ENCODE measurements at regions not wholly inside any gene's neighbourhood (a gene's known extent, or its start where the extent isn't known, plus 50 kb on each side); places are given as distances from the start of the nearest gene placed in this dataset.

GRCh38 chr2:42849311-42849710, 56.9 kb upstream of the HAAO start:
- no peaks in the 10 kb centered on the region for H3K36me3 ChIP-seq (ENCODE audit: insufficient read depth, low read length)
- H3K9me3 ChIP-seq (ENCODE audit: insufficient read depth, low read depth, low read length) = no peaks in the 10 kb centered on the region
- no peak overlapping the region for H3K9ac ChIP-seq (ENCODE audit: low read depth, low read length, poor library complexity, severe bottlenecking)
- H4K20me1 ChIP-seq (ENCODE audit: insufficient read depth, low read length, poor library complexity, severe bottlenecking) = no peaks in the 10 kb centered on the region
- no peak overlapping the region for H3K4me3 ChIP-seq (ENCODE audit: low read length, poor library complexity, severe bottlenecking)
- H3K79me2 ChIP-seq (ENCODE audit: insufficient read depth, low read length) = no peaks in the 10 kb centered on the region
- no peak overlapping the region for H2AFZ ChIP-seq (ENCODE audit: low read length)
- no peaks in the 10 kb centered on the region for H3K9me2 ChIP-seq (replicated peaks; ENCODE audit: low read depth, low read length)
- no peaks in the 10 kb centered on the region for H3K4me1 ChIP-seq (ENCODE audit: insufficient read depth, low read length, poor library complexity, severe bottlenecking)
- H3K27me3 ChIP-seq (ENCODE audit: insufficient read depth, low read length, poor library complexity, severe bottlenecking) = no peaks in the 10 kb centered on the region
- no peak overlapping the region for H3K4me2 ChIP-seq (ENCODE audit: low read depth, low read length, poor library complexity, severe bottlenecking)
- no peaks in the 10 kb centered on the region for H3F3A ChIP-seq (ENCODE audit: low read depth)
- TF ChIP-seq EZH2phosphoT487 (IDR thresholded peaks at IDR 0.05; ENCODE audit: borderline replicate concordance) = no peak
- TF ChIP-seq CTCF (conservative IDR thresholded peaks at IDR 0.05; ENCODE audit: low read length) = no peak

DNA sequence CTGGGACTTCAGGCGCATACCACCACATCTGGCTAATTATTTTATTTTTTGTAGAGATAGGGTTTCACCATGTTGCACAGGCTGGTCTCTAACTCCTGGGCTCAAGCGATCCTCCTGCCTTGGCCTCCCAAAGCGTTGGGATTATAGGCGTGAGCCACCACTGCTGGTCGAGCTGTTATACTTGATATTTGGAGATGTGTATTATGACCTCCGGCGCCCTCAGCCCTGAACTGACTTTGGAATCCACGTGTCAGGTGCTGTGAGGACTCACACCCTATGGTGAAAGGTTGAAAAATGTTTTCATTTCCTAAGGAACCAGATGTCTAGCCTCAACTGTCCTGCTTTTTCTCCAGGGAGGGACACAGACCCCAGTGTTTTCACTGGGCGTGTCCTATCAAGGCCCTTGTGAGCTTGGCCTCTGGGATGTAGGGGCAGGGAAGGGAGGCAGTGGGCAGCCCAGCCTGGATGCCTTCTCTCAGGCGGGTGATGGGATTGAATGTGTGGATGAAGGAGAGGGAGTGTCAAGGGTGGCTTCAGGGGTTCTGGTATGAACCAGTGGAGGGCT, 56.4 kb upstream of the HAAO start:
- Histone ChIP-seq H3K79me2 (ENCODE audit: insufficient read depth, low read length) (no peaks in the 10 kb centered on the region), H3K9me3 (ENCODE audit: insufficient read depth, low read depth, low read length) (no peaks in the 10 kb centered on the region), H3K27me3 (ENCODE audit: insufficient read depth, low read length, poor library complexity, severe bottlenecking) (no peaks in the 10 kb centered on the region), H3K4me2 (ENCODE audit: low read depth, low read length, poor library complexity, severe bottlenecking) (no peak overlapping the region), H3K36me3 (ENCODE audit: insufficient read depth, low read length) (no peaks in the 10 kb centered on the region), H3K9me2 (replicated peaks; ENCODE audit: low read depth, low read length) (no peaks in the 10 kb centered on the region), H3F3A (ENCODE audit: low read depth) (no peaks in the 10 kb centered on the region), H3K4me1 (ENCODE audit: insufficient read depth, low read length, poor library complexity, severe bottlenecking) (no peaks in the 10 kb centered on the region), H2AFZ (ENCODE audit: low read length) (no peak overlapping the region), H3K9ac (ENCODE audit: low read depth, low read length, poor library complexity, severe bottlenecking) (no peak overlapping the region), H3K4me3 (ENCODE audit: low read length, poor library complexity, severe bottlenecking) (no peak overlapping the region), H4K20me1 (ENCODE audit: insufficient read depth, low read length, poor library complexity, severe bottlenecking) (no peaks in the 10 kb centered on the region)
- TF ChIP-seq EZH2phosphoT487 (IDR thresholded peaks at IDR 0.05; ENCODE audit: borderline replicate concordance) (no peak), CTCF (conservative IDR thresholded peaks at IDR 0.05; ENCODE audit: low read length) (no peak)

GRCh38 chr2:42848265-42848664, 55.9 kb upstream of the HAAO start:
- TF ChIP-seq CTCF (conservative IDR thresholded peaks at IDR 0.05; ENCODE audit: low read length) (no peak), EZH2phosphoT487 (IDR thresholded peaks at IDR 0.05; ENCODE audit: borderline replicate concordance) (no peak)
- H3K9me3 ChIP-seq (ENCODE audit: insufficient read depth, low read depth, low read length) = no peaks in the 10 kb centered on the region
- no peak overlapping the region for H2AFZ ChIP-seq (ENCODE audit: low read length)
- H4K20me1 ChIP-seq (ENCODE audit: insufficient read depth, low read length, poor library complexity, severe bottlenecking) = no peaks in the 10 kb centered on the region
- H3F3A ChIP-seq (ENCODE audit: low read depth) = no peaks in the 10 kb centered on the region
- H3K79me2 ChIP-seq (ENCODE audit: insufficient read depth, low read length) = no peaks in the 10 kb centered on the region
- no peaks in the 10 kb centered on the region for H3K27me3 ChIP-seq (ENCODE audit: insufficient read depth, low read length, poor library complexity, severe bottlenecking)
- H3K9ac ChIP-seq (ENCODE audit: low read depth, low read length, poor library complexity, severe bottlenecking) = no peak overlapping the region
- H3K4me3 ChIP-seq (ENCODE audit: low read length, poor library complexity, severe bottlenecking) = no peak overlapping the region
- H3K4me2 ChIP-seq (ENCODE audit: low read depth, low read length, poor library complexity, severe bottlenecking) = no peak overlapping the region
- H3K9me2 ChIP-seq (replicated peaks; ENCODE audit: low read depth, low read length) = no peaks in the 10 kb centered on the region
- no peaks in the 10 kb centered on the region for H3K4me1 ChIP-seq (ENCODE audit: insufficient read depth, low read length, poor library complexity, severe bottlenecking)
- no peaks in the 10 kb centered on the region for H3K36me3 ChIP-seq (ENCODE audit: insufficient read depth, low read length)

All from Loucy (cell line).